ENCODE measurements at regions not wholly inside any gene's neighbourhood (a gene's known extent, or its start where the extent isn't known, plus 50 kb on each side); places are given as distances from the start of the nearest gene placed in this dataset.

DNA sequence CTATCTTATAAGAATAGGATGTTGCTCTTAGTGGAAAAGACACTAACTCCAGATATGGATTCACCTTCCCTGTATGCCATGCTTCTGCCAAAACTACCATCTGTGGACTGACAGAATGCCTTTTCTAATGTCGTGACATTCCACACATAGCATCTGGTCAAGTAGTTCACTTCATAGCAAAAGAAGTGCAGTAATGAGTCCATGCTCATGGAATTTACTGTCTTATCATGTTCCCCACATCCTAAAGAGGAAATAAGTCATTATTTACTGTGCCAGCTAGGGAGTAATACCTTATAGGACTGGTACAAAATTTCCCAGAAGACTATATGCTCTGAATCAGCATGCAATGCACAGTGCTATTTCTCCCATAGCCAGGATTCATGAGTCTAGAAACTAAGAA, 562.4 kb downstream of the TLL1 start:
- no peak overlapping the region for H2AK9ac ChIP-seq (replicated peaks; ENCODE audit: low read depth, low read length, poor library complexity)
- ATAC-seq (ENCODE audit: low read depth) (no peak), DNase-seq (peak; percentile 12)
- H2BK20ac ChIP-seq (ENCODE audit: low read depth, low read length): no peak overlapping the region
- H3K27me3 ChIP-seq (ENCODE audit: control insufficient read depth, insufficient read depth, low read length): no peaks in the 10 kb centered on the region
- H2BK120ac ChIP-seq (ENCODE audit: low read depth, low read length): no peak overlapping the region
- H4K20me1 ChIP-seq (ENCODE audit: insufficient read depth, low read length): no peaks in the 10 kb centered on the region
- no peak overlapping the region for H2AK5ac ChIP-seq (ENCODE audit: low read depth, low read length)
- dilution Hi-C loops (cut with HindIII; ENCODE audit: low sequenced_read_pairs, unreplicated experiment): no loop called here
- H3K9ac ChIP-seq (ENCODE audit: low read depth, low read length): no peak overlapping the region
- no peak overlapping the region for H3K14ac ChIP-seq (replicated peaks; ENCODE audit: low read depth, low read length)
- TF ChIP-seq SMC3 (IDR thresholded peaks at IDR 0.05; ENCODE audit: low read depth, low read length) (no peak), FOS (IDR thresholded peaks at IDR 0.05; ENCODE audit: low read depth, low read length) (no peak), ELK1 (IDR thresholded peaks at IDR 0.05; ENCODE audit: borderline replicate concordance, low read depth, low read length) (no peak), RFX5 (IDR thresholded peaks at IDR 0.05; ENCODE audit: low read depth, low read length) (no peak), CEBPB (IDR thresholded peaks at IDR 0.05; ENCODE audit: low read depth, low read length) (no peak), CHD1 (IDR thresholded peaks at IDR 0.05; ENCODE audit: low read depth, low read length) (no peak), USF2 (IDR thresholded peaks at IDR 0.05; ENCODE audit: low read depth, low read length) (no peak)
- no peaks in the 10 kb centered on the region for H3K9me1 ChIP-seq (ENCODE audit: insufficient read depth, low read length)
- H3K9me3 ChIP-seq (ENCODE audit: control insufficient read depth, insufficient read depth, low read length): peaks cover 4% of the 10 kb centered on the region
- H3K4me1 ChIP-seq (ENCODE audit: control insufficient read depth, insufficient read depth, low read length): no peaks in the 10 kb centered on the region
- H3K4me3 ChIP-seq (ENCODE audit: insufficient read depth, low read depth, low read length): no peak overlapping the region
- H3K23ac ChIP-seq (ENCODE audit: low read depth, low read length): no peak overlapping the region
- H4K91ac ChIP-seq (ENCODE audit: insufficient read depth, low read depth, low read length): no peak overlapping the region
- no peak overlapping the region for H3K27ac ChIP-seq (ENCODE audit: insufficient read depth, low read length)
- no peak overlapping the region for H2BK5ac ChIP-seq (ENCODE audit: low read depth, low read length, poor library complexity, severe bottlenecking)
- no peaks in the 10 kb centered on the region for H3K79me1 ChIP-seq (ENCODE audit: low read depth in 1 of 2, low read length in 2 of 2)
- no peak overlapping the region for H4K5ac ChIP-seq (ENCODE audit: low read depth, low read length)
- H3K18ac ChIP-seq (ENCODE audit: low read depth, low read length): no peak overlapping the region
- ChIA-PET POLR2A (ENCODE audit: unreplicated experiment) (no interaction called here), CTCF (no interaction called here)
- intact Hi-C loops (cut with micrococcal nuclease): no loop called here
- H3K4me2 ChIP-seq (ENCODE audit: low read depth, low read length): no peak overlapping the region
- no peaks in the 10 kb centered on the region for H3K36me3 ChIP-seq (ENCODE audit: control insufficient read depth, insufficient read depth, low read length)
- H4K8ac ChIP-seq (ENCODE audit: low read depth in 2 of 2, low read length in 2 of 2): no peak overlapping the region
- no peak overlapping the region for H3K56ac ChIP-seq (ENCODE audit: extremely low read depth, insufficient read depth, low read length)
- no peak overlapping the region for H2BK15ac ChIP-seq (ENCODE audit: low read depth, low read length)
- no peak overlapping the region for H3K4ac ChIP-seq (ENCODE audit: low read depth, low read length)
- no TSS peak for BruUV-seq (replicated peaks)
- 0% methylated on average over 1 of the region's 1 CpG; no CpG with 5 or more reads in 1 of the 2 experiments for WGBS, 2 experiments (ENCODE audit: extremely low coverage in 2 of 2, insufficient read length in 1 of 2)
- no peak overlapping the region for H2AFZ ChIP-seq (replicated peaks; ENCODE audit: low read length, poor library complexity)
- in situ Hi-C loops (cut with MboI; ENCODE audit: low sequenced_read_pairs): no loop called here

Measured in IMR-90 (cell line).